Hepatocyte (in vitro differentiated cells): ENCODE measurements at regions not wholly inside any gene's neighbourhood (a gene's known extent, or its start where the extent isn't known, plus 50 kb on each side); places are given as distances from the start of the nearest gene placed in this dataset.

Experiments used
- EZH2 ChIP-seq: fragments of 200-600 bp; sonication (generic); IDR thresholded peaks from 2 replicates; pipeline ENCODE4 v1.6.1; 2016; ENCODE audit warnings: antibody characterized with exemption, mild to moderate bottlenecking, borderline replicate concordance
- EZH2phosphoT487 ChIP-seq: fragments of 200-600 bp; sonication (generic); IDR thresholded peaks from one replicate; pipeline ENCODE4 v1.6.1; 2018; ENCODE audit warnings: antibody characterized with exemption, mild to moderate bottlenecking, low read depth, moderate library complexity; ENCODE audit not compliant: unreplicated experiment, severe bottlenecking
- TF ChIP-seq, protein P1 (sequence below): fragments of 200-600 bp; sonication (generic); IDR thresholded peaks from 2 replicates; pipeline ENCODE4 v1.5.1; 2016; ENCODE audit warnings: antibody characterized with exemption, mild to moderate bottlenecking; ENCODE audit not compliant: poor library complexity

DNA sequence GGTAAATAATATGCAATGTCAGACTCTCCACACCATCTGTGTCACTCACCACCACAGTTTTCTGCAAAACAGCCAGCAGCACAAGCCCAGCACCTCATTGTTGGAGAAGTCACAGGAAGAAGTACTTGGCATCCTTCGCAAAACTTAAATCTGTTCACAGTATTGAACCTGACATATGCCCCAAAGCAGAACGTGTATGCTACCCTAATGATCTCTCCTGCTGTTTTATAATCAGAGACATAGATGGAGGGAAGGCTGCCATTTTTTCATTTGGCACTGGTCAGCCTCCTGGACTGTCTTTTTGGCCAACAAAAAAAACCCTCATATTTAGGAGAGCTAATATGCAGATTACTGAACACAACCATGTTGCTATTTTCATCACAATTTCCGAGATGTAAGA lies 1272.9 kb downstream of the ROBO1 start:
- TF ChIP-seq, protein P1, sequence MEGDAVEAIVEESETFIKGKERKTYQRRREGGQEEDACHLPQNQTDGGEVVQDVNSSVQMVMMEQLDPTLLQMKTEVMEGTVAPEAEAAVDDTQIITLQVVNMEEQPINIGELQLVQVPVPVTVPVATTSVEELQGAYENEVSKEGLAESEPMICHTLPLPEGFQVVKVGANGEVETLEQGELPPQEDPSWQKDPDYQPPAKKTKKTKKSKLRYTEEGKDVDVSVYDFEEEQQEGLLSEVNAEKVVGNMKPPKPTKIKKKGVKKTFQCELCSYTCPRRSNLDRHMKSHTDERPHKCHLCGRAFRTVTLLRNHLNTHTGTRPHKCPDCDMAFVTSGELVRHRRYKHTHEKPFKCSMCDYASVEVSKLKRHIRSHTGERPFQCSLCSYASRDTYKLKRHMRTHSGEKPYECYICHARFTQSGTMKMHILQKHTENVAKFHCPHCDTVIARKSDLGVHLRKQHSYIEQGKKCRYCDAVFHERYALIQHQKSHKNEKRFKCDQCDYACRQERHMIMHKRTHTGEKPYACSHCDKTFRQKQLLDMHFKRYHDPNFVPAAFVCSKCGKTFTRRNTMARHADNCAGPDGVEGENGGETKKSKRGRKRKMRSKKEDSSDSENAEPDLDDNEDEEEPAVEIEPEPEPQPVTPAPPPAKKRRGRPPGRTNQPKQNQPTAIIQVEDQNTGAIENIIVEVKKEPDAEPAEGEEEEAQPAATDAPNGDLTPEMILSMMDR: no peak
- TF ChIP-seq EZH2phosphoT487: no peak
- no peak for TF ChIP-seq EZH2
